HCT116 (cell line): ENCODE measurements at regions not wholly inside any gene's neighbourhood (a gene's known extent, or its start where the extent isn't known, plus 50 kb on each side); places are given as distances from the start of the nearest gene placed in this dataset.

Source experiments
- ATAC-seq: fragments of 200-7000 bp; cut with Tn5 transposase; 2 replicates; pipeline ENCODE4 v1.9.1; 2020; ENCODE audit warnings: mild to moderate bottlenecking, moderate library complexity
- BruUV-seq: library from RNA; stranded (reverse); fragments of 400-500 nt; replicated peaks from 2 replicates; lab custom pipeline; 2021; lab: Mats Ljungman, UMichigan
- CTCF ChIA-PET: fragments of 300-600 bp; sonication (Branson Sonifier 250); formaldehyde crosslinking; loops from one replicate; lab custom pipeline; 2021; ENCODE audit warnings: antibody characterized with exemption; lab: Charles Lee
- POLR2A ChIA-PET: fragments of 300-600, 350-600 bp; sonication (Branson Sonifier 250); formaldehyde crosslinking; loops from one replicate; lab custom pipeline; 2021; ENCODE audit warnings: antibody characterized with exemption; lab: Charles Lee
- RAD21 ChIA-PET, 2 experiments: fragments of 300-600 bp; sonication (Branson Sonifier 250); formaldehyde crosslinking; loops; one replicate each; lab custom pipeline; 2023; ENCODE audit warnings: low total read pairs in 2 of 2; ENCODE audit not compliant: uncharacterized antibody in 2 of 2, unreplicated experiment in 2 of 2, low non-redundant PET in 1 of 2; lab: Charles Lee
- DNase-seq: peaks from one replicate; pipeline ENCODE4 v3.0.0-alpha.2; 2010; ENCODE audit warnings: low read depth, low spot score
- H2AFZ ChIP-seq: fragments of 200-600 bp; shearing (Covaris generic), sonication (generic); 2 replicates; pipeline ENCODE4 v1.6.1; 2017; ENCODE audit warnings: low read depth, mixed run types, mixed read lengths, antibody characterized with exemption, low read length; ENCODE audit not compliant: poor library complexity, severe bottlenecking
- H3K27ac ChIP-seq: 2 replicates; pipeline ENCODE4 v1.5.1; 2012; ENCODE audit warnings: low read depth, low read length
- H3K27me3 ChIP-seq: fragments of 200-600 bp; sonication (generic); 2 replicates; pipeline ENCODE4 v1.6.1; 2016; ENCODE audit warnings: mixed run types, low read length, mixed read lengths; ENCODE audit not compliant: insufficient read depth
- H3K36me3 ChIP-seq, 2 experiments: fragments of 200-500 bp in 1 of 2; fragments of 200-600 bp in 1 of 2; sonication (Bioruptor generic) in 1 of 2; sonication (generic) in 1 of 2; 2 replicates each; pipeline versions ENCODE4 v1.5.1 to v1.6.1; 2014 to 2016; ENCODE audit warnings: low read length in 2 of 2, inconsistent platforms in 1 of 2, mixed read lengths in 1 of 2, mixed run types in 1 of 2; ENCODE audit not compliant: insufficient read depth in 2 of 2, control insufficient read depth in 1 of 2
- H3K4me1 ChIP-seq, 2 experiments: fragments of 200-600 bp in 1 of 2; sonication (generic) in 1 of 2; 2 replicates each; pipeline versions ENCODE4 v1.5.1 to v1.6.1; 2012 to 2017; ENCODE audit warnings: low read length in 2 of 2, inconsistent platforms in 1 of 2, mild to moderate bottlenecking in 1 of 2, mixed read lengths in 1 of 2, mixed run types in 1 of 2, moderate library complexity in 1 of 2; ENCODE audit not compliant: insufficient read depth in 2 of 2, control insufficient read depth in 1 of 2
- H3K4me2 ChIP-seq: fragments of 200-600 bp; sonication (generic); 2 replicates; pipeline ENCODE4 v1.6.1; 2017; ENCODE audit warnings: mixed run types, low read length, mixed read lengths
- H3K4me3 ChIP-seq, 2 experiments: fragments of 200-600 bp in 1 of 2; sonication (generic) in 1 of 2; replicated peaks in 1 of 2; 2 replicates each; pipeline ENCODE4 v1.5.1; 2011 to 2016; ENCODE audit warnings: low read length in 2 of 2, control low read depth in 1 of 2, low read depth in 1 of 2, mild to moderate bottlenecking in 1 of 2, mixed read lengths in 1 of 2, mixed run types in 1 of 2
- H3K79me2 ChIP-seq: fragments of 200-600 bp; sonication (generic); 2 replicates; pipeline ENCODE4 v1.6.1; 2017; ENCODE audit warnings: mild to moderate bottlenecking, mixed run types, low read length, moderate library complexity, mixed read lengths; ENCODE audit not compliant: insufficient read depth
- H3K9ac ChIP-seq: fragments of 200-600 bp; sonication (generic); 2 replicates; pipeline ENCODE4 v1.6.1; 2016; ENCODE audit warnings: low read length, mixed read lengths
- H3K9me2 ChIP-seq: fragments of 200-600 bp; sonication (generic), shearing (Covaris generic); 2 replicates; pipeline ENCODE4 v1.6.1; 2017; ENCODE audit warnings: mixed run types, mild to moderate bottlenecking, moderate library complexity; ENCODE audit not compliant: insufficient read depth
- H3K9me3 ChIP-seq, 2 experiments: fragments of 200-500 bp in 1 of 2; fragments of 200-600 bp in 1 of 2; sonication (Bioruptor generic) in 1 of 2; sonication (generic) in 1 of 2; 2 replicates each; pipeline ENCODE4 v1.6.1; 2014 to 2017; ENCODE audit warnings: low read length in 2 of 2, mixed read lengths in 2 of 2, inconsistent platforms in 1 of 2, low read depth in 1 of 2, mild to moderate bottlenecking in 1 of 2, mixed run types in 1 of 2, moderate library complexity in 1 of 2; ENCODE audit not compliant: control insufficient read depth in 1 of 2, insufficient read depth in 1 of 2
- H4K20me1 ChIP-seq: fragments of 200-600 bp; sonication (generic), shearing (Covaris generic); 2 replicates; pipeline ENCODE4 v1.6.1; 2017; ENCODE audit warnings: mixed run types, mild to moderate bottlenecking, moderate library complexity; ENCODE audit not compliant: insufficient read depth
- EGR1 ChIP-seq: IDR thresholded peaks from 2 replicates; pipeline ENCODE4 v1.6.1; 2012; ENCODE audit warnings: low read depth
- ELF1 ChIP-seq: IDR thresholded peaks from 2 replicates; pipeline ENCODE4 v1.6.1; 2012; ENCODE audit warnings: low read depth, borderline replicate concordance
- EZH2 ChIP-seq: fragments of 200-600 bp; sonication (generic); IDR thresholded peaks from 2 replicates; pipeline ENCODE4 v1.6.1; 2017; ENCODE audit warnings: antibody characterized with exemption, mixed run types
- EZH2phosphoT487 ChIP-seq: fragments of 200-600 bp; IDR thresholded peaks from 2 replicates; pipeline ENCODE4 v1.6.1; 2018; ENCODE audit warnings: antibody characterized with exemption, borderline replicate concordance
- FOSL1 ChIP-seq: IDR thresholded peaks from 2 replicates; pipeline ENCODE4 v1.6.1; 2012; ENCODE audit warnings: low read depth
- JUND ChIP-seq: IDR thresholded peaks from 2 replicates; pipeline ENCODE4 v1.6.1; 2012
- REST ChIP-seq: IDR thresholded peaks from 2 replicates; pipeline ENCODE4 v1.6.1; 2012; ENCODE audit warnings: low read depth
- SIN3A ChIP-seq: IDR thresholded peaks from 2 replicates; pipeline ENCODE4 v1.6.1; 2012; ENCODE audit warnings: low read depth
- SP1 ChIP-seq: IDR thresholded peaks from 2 replicates; pipeline ENCODE4 v1.6.1; 2012; ENCODE audit warnings: low read depth
- YY1 ChIP-seq: IDR thresholded peaks from 2 replicates; pipeline ENCODE4 v1.6.1; 2011; ENCODE audit warnings: low read length, low read depth, moderate library complexity, mild to moderate bottlenecking; ENCODE audit not compliant: insufficient replicate concordance; ENCODE audit errors: extremely low read depth
- ZBTB33 ChIP-seq: IDR thresholded peaks from 2 replicates; pipeline ENCODE4 v1.6.1; 2011; ENCODE audit warnings: mild to moderate bottlenecking, low read length, moderate library complexity; ENCODE audit not compliant: insufficient replicate concordance; ENCODE audit errors: extremely low read depth
- ZNF274 ChIP-seq: fragments of 200-500 bp; sonication (Bioruptor generic); IDR thresholded peaks from 2 replicates; pipeline ENCODE4 v1.6.1; 2014; ENCODE audit warnings: mild to moderate bottlenecking, low read depth, low read length, inconsistent platforms
- intact Hi-C: fragments of 100-400 bp; cut with micrococcal nuclease; formaldehyde crosslinking; loops from 2 replicates; pipeline ENCODE4 v1.10.0; 2022

- H2AFZ ChIP-seq: no peak overlapping the region
- no peaks in the 10 kb centered on the region for H3K4me1 ChIP-seq
- H3K27me3 ChIP-seq: no peaks in the 10 kb centered on the region
- no peaks in the 10 kb centered on the region for H4K20me1 ChIP-seq
- intact Hi-C loops: no loop called here
- H3K9me3 ChIP-seq: peaks cover 0 to 6% of the 10 kb centered on the region in 2 experiments; a peak in 2 of 4 replicates
- no TSS peak for BruUV-seq
- TF ChIP-seq SIN3A (no peak), ZBTB33 (no peak), ZNF274 (no peak), FOSL1 (no peak), YY1 (no peak), ELF1 (no peak), REST (no peak), EGR1 (no peak), JUND (no peak), EZH2 (no peak), SP1 (no peak), EZH2phosphoT487 (no peak)
- H3K4me3 ChIP-seq: no peak overlapping the region
- no peaks in the 10 kb centered on the region for H3K79me2 ChIP-seq
- H3K4me2 ChIP-seq: no peak overlapping the region
- RAD21 ChIA-PET: no interaction called here
- H3K36me3 ChIP-seq: no peaks in the 10 kb centered on the region
- CTCF ChIA-PET: no interaction called here
- POLR2A ChIA-PET: no interaction called here
- no peak overlapping the region for H3K27ac ChIP-seq
- DNase-seq (no peak), ATAC-seq (no peak)
- H3K9me2 ChIP-seq: no peaks in the 10 kb centered on the region
- no peak overlapping the region for H3K9ac ChIP-seq
Observed at GRCh38 chr14:25103271-25103670, 53.3 kb upstream of the STXBP6 start.
